H1 (cell line): ENCODE measurements at regions not wholly inside any gene's neighbourhood (a gene's known extent, or its start where the extent isn't known, plus 50 kb on each side); places are given as distances from the start of the nearest gene placed in this dataset.

Experiments used
- CTCF ChIA-PET: fragments of 300-600 bp; sonication (Branson Sonifier 250); formaldehyde crosslinking; loops from one replicate; lab custom pipeline; 2021; ENCODE audit not compliant: partially characterized antibody; lab: Charles Lee
- POLR2A ChIA-PET: fragments of 300-600 bp; sonication (Branson Sonifier 250); formaldehyde crosslinking; loops from one replicate; lab custom pipeline; 2021; ENCODE audit warnings: inconsistent platforms; ENCODE audit not compliant: partially characterized antibody; lab: Charles Lee
- DNase-seq, 2 experiments: peaks; one replicate each; pipeline versions ENCODE4 v3.0.0 to v3.0.0-alpha.2; 2010 to 2022; ENCODE audit warnings: low spot score in 2 of 2, low read depth in 1 of 2, mixed read lengths in 1 of 2
- FAIRE-seq: peaks from 2 replicates; lab custom pipeline; 2011; peaks lifted over from hg19 to GRCh38; lab: Jason Lieb, UNC
- H2AFZ ChIP-seq: 2 replicates; pipeline ENCODE4 v1.8.1; 2012; ENCODE audit warnings: low read length, inconsistent platforms
- H2AK5ac ChIP-seq: 2 replicates; pipeline ENCODE4 v1.6.1; 2013; ENCODE audit warnings: low read depth, low read length
- H2BK120ac ChIP-seq: replicated peaks from 2 replicates; pipeline ENCODE3; 2013; ENCODE audit warnings: low read depth, low read length, inconsistent platforms
- H2BK12ac ChIP-seq: 2 replicates; pipeline ENCODE4 v1.6.1; 2013; ENCODE audit warnings: low read depth, low read length
- H2BK15ac ChIP-seq: 2 replicates; pipeline ENCODE4 v1.6.1; 2013; ENCODE audit warnings: low read length
- H2BK20ac ChIP-seq: 2 replicates; pipeline ENCODE4 v1.6.1; 2013; ENCODE audit warnings: low read length
- H2BK5ac ChIP-seq: 2 replicates; pipeline ENCODE4 v1.6.1; 2013; ENCODE audit warnings: low read depth, low read length
- H3K14ac ChIP-seq: 2 replicates; pipeline ENCODE4 v1.6.1; 2013; ENCODE audit warnings: inconsistent platforms; ENCODE audit not compliant: insufficient read length
- H3K18ac ChIP-seq: 2 replicates; pipeline ENCODE4 v1.6.1; 2013; ENCODE audit warnings: low read length; ENCODE audit errors: extremely low read depth
- H3K23ac ChIP-seq: 2 replicates; pipeline ENCODE4 v1.6.1; 2013; ENCODE audit warnings: inconsistent platforms; ENCODE audit not compliant: insufficient read length
- H3K23me2 ChIP-seq: 2 replicates; pipeline ENCODE4 v1.6.1; 2013; ENCODE audit warnings: low read depth, low read length
- H3K27ac ChIP-seq: 2 replicates; pipeline ENCODE4 v1.6.1; 2011; ENCODE audit warnings: low read depth, low read length, inconsistent platforms
- H3K27me3 ChIP-seq, 4 experiments: replicated peaks in 1 of 4; 1 replicate in 1 of 4; 2 replicates in 3 of 4; pipeline versions ENCODE4 v1.6.1 to v1.8.1; 2011 to 2013; ENCODE audit warnings: low read length in 3 of 4, mild to moderate bottlenecking in 3 of 4, inconsistent platforms in 2 of 4, mixed read lengths in 2 of 4, moderate library complexity in 1 of 4; ENCODE audit not compliant: control insufficient read depth in 3 of 4, insufficient read depth in 3 of 4; ENCODE audit errors: extremely low read depth in 1 of 4
- H3K36me3 ChIP-seq, 4 experiments: 2 replicates each; pipeline versions ENCODE4 v1.6.1 to v1.8.1; 2011 to 2013; ENCODE audit warnings: mild to moderate bottlenecking in 4 of 4, low read length in 3 of 4, moderate library complexity in 2 of 4, control low read depth in 1 of 4, inconsistent platforms in 1 of 4; ENCODE audit not compliant: insufficient read depth in 4 of 4, control insufficient read depth in 2 of 4
- H3K4ac ChIP-seq: replicated peaks from 2 replicates; pipeline ENCODE3; 2013; ENCODE audit warnings: low read length, low read depth, mixed read lengths, inconsistent platforms; ENCODE audit not compliant: insufficient read length
- H3K4me1 ChIP-seq, 4 experiments: replicated peaks in 1 of 4; 1 replicate in 1 of 4; 2 replicates in 3 of 4; pipeline versions ENCODE4 v1.6.1 to v1.8.1; 2011 to 2013; ENCODE audit warnings: low read length in 3 of 4, inconsistent platforms in 2 of 4, mixed read lengths in 1 of 4; ENCODE audit not compliant: insufficient read depth in 4 of 4, control insufficient read depth in 3 of 4
- H3K4me2 ChIP-seq, 2 experiments: 2 replicates each; pipeline versions ENCODE4 v1.6.1 to v1.8.1; 2011 to 2013; ENCODE audit warnings: low read depth in 2 of 2, low read length in 2 of 2, control low read depth in 1 of 2, inconsistent platforms in 1 of 2, mild to moderate bottlenecking in 1 of 2; ENCODE audit not compliant: insufficient read depth in 1 of 2
- H3K4me3 ChIP-seq, 4 experiments: fragments of 200-600, 300-600 bp in 1 of 4; sonication (generic), shearing (Covaris generic), sonication (Bioruptor Twin) in 1 of 4; 2 replicates each; pipeline versions ENCODE4 v1.5.1 to v1.8.1; 2011 to 2016; ENCODE audit warnings: low read length in 4 of 4, low read depth in 3 of 4, control low read depth in 2 of 4, inconsistent platforms in 2 of 4, mild to moderate bottlenecking in 2 of 4, mixed read lengths in 1 of 4, moderate library complexity in 1 of 4; ENCODE audit not compliant: insufficient read depth in 2 of 4; ENCODE audit errors: extremely low read depth in 1 of 4
- H3K56ac ChIP-seq: replicated peaks from 2 replicates; pipeline ENCODE3; 2013; ENCODE audit warnings: low read depth, mild to moderate bottlenecking, mixed read lengths, low read length, inconsistent platforms; ENCODE audit not compliant: insufficient read length
- H3K79me1 ChIP-seq: 2 replicates; pipeline ENCODE4 v1.6.1; 2013; ENCODE audit warnings: low read depth, low read length, control low read depth
- H3K79me2 ChIP-seq, 2 experiments: 2 replicates each; pipeline versions ENCODE4 v1.6.1 to v1.8.1; 2012 to 2013; ENCODE audit warnings: low read length in 2 of 2, mild to moderate bottlenecking in 2 of 2, inconsistent platforms in 1 of 2; ENCODE audit not compliant: insufficient read depth in 2 of 2, control insufficient read depth in 1 of 2
- H3K9ac ChIP-seq, 4 experiments: replicated peaks in 1 of 4; 1 replicate in 1 of 4; 2 replicates in 3 of 4; pipeline versions ENCODE4 v1.6.1 to v1.8.1; 2011 to 2013; ENCODE audit warnings: low read depth in 3 of 4, low read length in 3 of 4, control low read depth in 2 of 4, mild to moderate bottlenecking in 2 of 4, moderate library complexity in 2 of 4, inconsistent platforms in 1 of 4; ENCODE audit errors: extremely low read depth in 1 of 4
- H3K9me3 ChIP-seq, 2 experiments: 2 replicates each; pipeline versions ENCODE4 v1.6.1 to v1.8.1; 2012 to 2013; ENCODE audit warnings: mild to moderate bottlenecking in 2 of 2, moderate library complexity in 2 of 2, control low read depth in 1 of 2, inconsistent platforms in 1 of 2, low read depth in 1 of 2, low read length in 1 of 2, mixed read lengths in 1 of 2; ENCODE audit not compliant: insufficient read depth in 2 of 2
- H4K20me1 ChIP-seq, 2 experiments: replicated peaks in 1 of 2; 2 replicates each; pipeline versions ENCODE3 to v1.8.1; 2011 to 2013; ENCODE audit warnings: inconsistent platforms in 2 of 2, low read length in 2 of 2, mild to moderate bottlenecking in 1 of 2; ENCODE audit not compliant: insufficient read depth in 2 of 2, control insufficient read depth in 1 of 2
- H4K5ac ChIP-seq: 2 replicates; pipeline ENCODE4 v1.6.1; 2013; ENCODE audit warnings: low read length, low read depth, mixed read lengths, inconsistent platforms; ENCODE audit not compliant: insufficient read length
- H4K8ac ChIP-seq: 2 replicates; pipeline ENCODE4 v1.8.0; 2013; ENCODE audit warnings: mild to moderate bottlenecking, moderate library complexity, low read length, inconsistent platforms; ENCODE audit not compliant: insufficient read depth; ENCODE audit errors: extremely low read depth
- H4K91ac ChIP-seq: replicated peaks from 2 replicates; pipeline ENCODE3; 2013; ENCODE audit warnings: low read length, mixed read lengths, inconsistent platforms; ENCODE audit not compliant: insufficient read length
- GABPA ChIP-seq: IDR thresholded peaks from 2 replicates; pipeline ENCODE4 v1.6.1; 2011; ENCODE audit warnings: mild to moderate bottlenecking, low read length, moderate library complexity, borderline replicate concordance; ENCODE audit not compliant: insufficient read depth
- RAD21 ChIP-seq, 2 experiments: IDR thresholded peaks in 1 of 2; conservative IDR thresholded peaks in 1 of 2; 2 replicates each; pipeline ENCODE4 v1.6.1; 2011; ENCODE audit warnings: low read depth in 2 of 2, low read length in 2 of 2, improper control_type of control experiment in 1 of 2, inconsistent platforms in 1 of 2, mild to moderate bottlenecking in 1 of 2, moderate library complexity in 1 of 2
- WGBS, 2 experiments: shearing (Covaris generic) in 1 of 2; methylation state at CpG; one replicate each; pipeline versions ENCODE4 v1.1.6 to v1.1.7; 2013 to 2015; ENCODE audit warnings: low lambda C conversion rate in 2 of 2, mixed read lengths in 2 of 2, inconsistent platforms in 1 of 2, low coverage in 1 of 2, missing lambda C conversion rate in 1 of 2; ENCODE audit not compliant: insufficient replicate concordance in 2 of 2, insufficient coverage in 1 of 2, insufficient read length in 1 of 2; ENCODE audit errors: extremely low coverage in 1 of 2, missing lambda C conversion rate in 1 of 2; 5-methylcytosine and 5-hydroxymethylcytosine counted together
- TF ChIP-seq, protein P1 (sequence below), 3 experiments: IDR thresholded peaks; 1 replicate in 2 of 3; 2 replicates in 1 of 3; pipeline versions ENCODE4 v1.5.1 to v1.6.1; 2011; ENCODE audit warnings: low read length in 3 of 3, mild to moderate bottlenecking in 3 of 3, inconsistent platforms in 2 of 3, low read depth in 1 of 3, moderate library complexity in 1 of 3; ENCODE audit not compliant: insufficient read depth in 1 of 3; ENCODE audit errors: control extremely low read depth in 1 of 3

DNA sequence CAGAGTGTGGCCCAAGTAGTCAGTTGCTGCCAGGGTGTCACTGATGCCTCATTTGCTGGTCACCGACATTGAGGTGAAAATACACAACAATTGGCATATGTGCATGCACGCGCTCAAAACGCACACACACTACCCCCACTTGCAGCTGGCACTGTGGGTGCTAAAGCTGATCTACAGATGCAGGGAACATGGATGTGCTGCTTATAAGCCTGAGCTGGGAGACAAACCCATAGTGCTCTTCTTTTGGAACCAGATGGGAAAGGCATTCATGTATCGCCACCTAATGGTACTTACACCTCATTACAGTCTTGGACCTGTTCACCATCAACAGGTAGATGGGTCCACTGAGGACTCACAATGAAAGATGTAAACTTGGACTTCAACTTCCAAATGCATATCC, 70.3 kb upstream of the CAMK1G start:
- H2AK5ac ChIP-seq, result no peak overlapping the region
- WGBS, 2 experiments, result 55% methylated on average over 5 of the region's 5 CpGs; no CpG with 5 or more reads in 1 of the 2 experiments
- no peaks in the 10 kb centered on the region for H3K9me3 ChIP-seq
- no peak overlapping the region for H3K56ac ChIP-seq
- H3K14ac ChIP-seq, result no peak overlapping the region
- no peaks in the 10 kb centered on the region for H3K27me3 ChIP-seq
- H2BK15ac ChIP-seq, result no peak overlapping the region
- H3K79me2 ChIP-seq, result no peaks in the 10 kb centered on the region
- no peak overlapping the region for H2BK120ac ChIP-seq
- H2AFZ ChIP-seq, result no peak overlapping the region
- H2BK5ac ChIP-seq, result no peak overlapping the region
- TF ChIP-seq GABPA (no peak), RAD21 (IDR thresholded peaks at IDR 0.05 in 1 of 2, conservative IDR thresholded peaks at IDR 0.05 in 1 of 2; ENCODE audit: low read depth in 2 of 2, low read length in 2 of 2) (peak; percentile 90 to 94)
- TF ChIP-seq, protein P1, sequence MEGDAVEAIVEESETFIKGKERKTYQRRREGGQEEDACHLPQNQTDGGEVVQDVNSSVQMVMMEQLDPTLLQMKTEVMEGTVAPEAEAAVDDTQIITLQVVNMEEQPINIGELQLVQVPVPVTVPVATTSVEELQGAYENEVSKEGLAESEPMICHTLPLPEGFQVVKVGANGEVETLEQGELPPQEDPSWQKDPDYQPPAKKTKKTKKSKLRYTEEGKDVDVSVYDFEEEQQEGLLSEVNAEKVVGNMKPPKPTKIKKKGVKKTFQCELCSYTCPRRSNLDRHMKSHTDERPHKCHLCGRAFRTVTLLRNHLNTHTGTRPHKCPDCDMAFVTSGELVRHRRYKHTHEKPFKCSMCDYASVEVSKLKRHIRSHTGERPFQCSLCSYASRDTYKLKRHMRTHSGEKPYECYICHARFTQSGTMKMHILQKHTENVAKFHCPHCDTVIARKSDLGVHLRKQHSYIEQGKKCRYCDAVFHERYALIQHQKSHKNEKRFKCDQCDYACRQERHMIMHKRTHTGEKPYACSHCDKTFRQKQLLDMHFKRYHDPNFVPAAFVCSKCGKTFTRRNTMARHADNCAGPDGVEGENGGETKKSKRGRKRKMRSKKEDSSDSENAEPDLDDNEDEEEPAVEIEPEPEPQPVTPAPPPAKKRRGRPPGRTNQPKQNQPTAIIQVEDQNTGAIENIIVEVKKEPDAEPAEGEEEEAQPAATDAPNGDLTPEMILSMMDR (IDR thresholded peaks at IDR 0.05; ENCODE audit: control extremely low read depth in 1 of 3, insufficient read depth in 1 of 3, low read depth in 1 of 3, low read length in 3 of 3), result peak in 2 of 3 experiments; percentile 75 to 94; a peak in 3 of 4 replicates
- H3K4me1 ChIP-seq, result no peaks in the 10 kb centered on the region
- H3K36me3 ChIP-seq, result no peaks in the 10 kb centered on the region
- H3K27ac ChIP-seq, result no peak overlapping the region
- H4K5ac ChIP-seq, result no peak overlapping the region
- no peak overlapping the region for H3K4me3 ChIP-seq
- H4K20me1 ChIP-seq, result no peaks in the 10 kb centered on the region
- H3K23ac ChIP-seq, result no peak overlapping the region
- H4K8ac ChIP-seq, result no peak overlapping the region
- H3K4ac ChIP-seq, result no peak overlapping the region
- H3K79me1 ChIP-seq, result no peaks in the 10 kb centered on the region
- DNase-seq (peak in 1 of 2 experiments; percentile 50), FAIRE-seq (peak; percentile 86)
- no peak overlapping the region for H2BK12ac ChIP-seq
- no peak overlapping the region for H2BK20ac ChIP-seq
- ChIA-PET POLR2A (no interaction called here), CTCF (interaction anchor here (0.6 to 6.0 kb wide), 64 partner anchors 8 to 1477 kb away, joined by 3 to 63 read pairs (median 4); no protein-coding TSS in a partner anchor)
- no peak overlapping the region for H3K18ac ChIP-seq
- no peak overlapping the region for H3K4me2 ChIP-seq
- no peak overlapping the region for H4K91ac ChIP-seq
- no peaks in the 10 kb centered on the region for H3K23me2 ChIP-seq
- no peak overlapping the region for H3K9ac ChIP-seq
